Peyer's patch (tissue), 4 donors: ENCODE measurements at regions not wholly inside any gene's neighbourhood (a gene's known extent, or its start where the extent isn't known, plus 50 kb on each side); places are given as distances from the start of the nearest gene placed in this dataset.
"Not testable (repeated sequence)": the region's sequence is repeated elsewhere in the genome, so short reads cannot be mapped to it uniquely, and the experiment has no call there.

ENCODE experiments used
- POLR2A ChIP-seq, 2 donors: fragments of 450-650 bp; IDR thresholded peaks; one replicate each; pipeline ENCODE4 v1.5.1; 2017; ENCODE audit warnings: antibody characterized with exemption in 2 of 2, mild to moderate bottlenecking in 2 of 2, moderate library complexity in 2 of 2
- TF ChIP-seq, protein P1 (sequence below), 6 experiments: fragments of 450-650 bp in 4 of 6; fragments of 200-600 bp in 2 of 6; sonication (generic) in 1 of 6; IDR thresholded peaks; one replicate each; pipeline ENCODE4 v1.5.1; 2017 to 2019; ENCODE audit warnings: antibody characterized with exemption in 6 of 6, mild to moderate bottlenecking in 3 of 6, moderate library complexity in 1 of 6

DNA sequence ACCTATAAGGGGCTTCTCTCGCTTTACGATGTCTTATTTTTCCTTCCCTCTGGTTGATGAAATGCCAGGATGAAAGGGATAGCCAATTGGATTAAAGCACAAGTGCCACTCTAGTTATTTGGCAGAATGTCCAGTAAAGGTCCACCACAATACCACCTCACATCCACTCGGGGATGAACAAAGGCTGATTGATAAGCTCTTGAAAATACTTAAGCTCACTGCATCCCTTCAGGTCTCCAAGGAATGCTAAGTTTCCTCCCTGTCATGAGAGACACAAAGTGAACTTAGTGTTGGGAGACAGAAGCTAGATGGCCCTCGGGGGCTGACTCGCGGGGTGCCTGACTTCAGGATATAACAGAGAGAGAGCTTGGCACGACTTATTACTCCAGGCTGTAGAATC is 185.9 kb upstream of the ZNF644 start:
- TF ChIP-seq, protein P1, sequence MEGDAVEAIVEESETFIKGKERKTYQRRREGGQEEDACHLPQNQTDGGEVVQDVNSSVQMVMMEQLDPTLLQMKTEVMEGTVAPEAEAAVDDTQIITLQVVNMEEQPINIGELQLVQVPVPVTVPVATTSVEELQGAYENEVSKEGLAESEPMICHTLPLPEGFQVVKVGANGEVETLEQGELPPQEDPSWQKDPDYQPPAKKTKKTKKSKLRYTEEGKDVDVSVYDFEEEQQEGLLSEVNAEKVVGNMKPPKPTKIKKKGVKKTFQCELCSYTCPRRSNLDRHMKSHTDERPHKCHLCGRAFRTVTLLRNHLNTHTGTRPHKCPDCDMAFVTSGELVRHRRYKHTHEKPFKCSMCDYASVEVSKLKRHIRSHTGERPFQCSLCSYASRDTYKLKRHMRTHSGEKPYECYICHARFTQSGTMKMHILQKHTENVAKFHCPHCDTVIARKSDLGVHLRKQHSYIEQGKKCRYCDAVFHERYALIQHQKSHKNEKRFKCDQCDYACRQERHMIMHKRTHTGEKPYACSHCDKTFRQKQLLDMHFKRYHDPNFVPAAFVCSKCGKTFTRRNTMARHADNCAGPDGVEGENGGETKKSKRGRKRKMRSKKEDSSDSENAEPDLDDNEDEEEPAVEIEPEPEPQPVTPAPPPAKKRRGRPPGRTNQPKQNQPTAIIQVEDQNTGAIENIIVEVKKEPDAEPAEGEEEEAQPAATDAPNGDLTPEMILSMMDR (IDR thresholded peaks at IDR 0.05), result not testable (repeated sequence)
- not testable (repeated sequence) for TF ChIP-seq POLR2A (IDR thresholded peaks at IDR 0.05)
